OCI-LY7 (cell line): ENCODE measurements at regions not wholly inside any gene's neighbourhood (a gene's known extent, or its start where the extent isn't known, plus 50 kb on each side); places are given as distances from the start of the nearest gene placed in this dataset.

Experiments
- BruUV-seq: library from RNA; stranded (reverse); fragments of 400-500 nt; replicated peaks from 2 replicates; lab custom pipeline; 2021; lab: Mats Ljungman, UMichigan
- CTCF ChIA-PET: fragments of 300-600 bp; sonication (Branson Sonifier 250); formaldehyde crosslinking; loops from one replicate; lab custom pipeline; 2022; ENCODE audit warnings: antibody characterized with exemption; ENCODE audit not compliant: unreplicated experiment; lab: Charles Lee
- POLR2A ChIA-PET: fragments of 300-600 bp; sonication (Branson Sonifier 250); formaldehyde crosslinking; loops from one replicate; lab custom pipeline; 2022; ENCODE audit warnings: antibody characterized with exemption; lab: Charles Lee
- DNase-seq: peaks from one replicate; pipeline ENCODE4 v3.0.0-alpha.2; 2015; ENCODE audit warnings: low spot score
- H2AFZ ChIP-seq: fragments of 200-600 bp; sonication (generic), shearing (Covaris generic); 2 replicates; pipeline ENCODE4 v1.6.1; 2014; ENCODE audit warnings: mild to moderate bottlenecking, antibody characterized with exemption, low read length, moderate library complexity
- H3K27ac ChIP-seq: fragments of 200-600 bp; sonication (generic); 2 replicates; pipeline ENCODE4 v1.5.1; 2014; ENCODE audit warnings: mixed run types, low read depth, mild to moderate bottlenecking, moderate library complexity, low read length, inconsistent platforms; ENCODE audit not compliant: poor library complexity, severe bottlenecking
- H3K36me3 ChIP-seq: fragments of 200-600 bp; sonication (generic); 2 replicates; pipeline ENCODE4 v1.6.1; 2014; ENCODE audit warnings: mild to moderate bottlenecking, antibody characterized with exemption, low read length, moderate library complexity, mixed read lengths; ENCODE audit not compliant: insufficient read depth
- H3K4me1 ChIP-seq: fragments of 200-600 bp; sonication (generic); 2 replicates; pipeline ENCODE4 v1.5.1; 2014; ENCODE audit warnings: mild to moderate bottlenecking, low read length; ENCODE audit not compliant: insufficient read depth, poor library complexity, severe bottlenecking
- H3K4me2 ChIP-seq: fragments of 200-600 bp; sonication (generic); 2 replicates; pipeline ENCODE4 v1.6.1; 2014; ENCODE audit warnings: mild to moderate bottlenecking, low read length
- H3K4me3 ChIP-seq: fragments of 200-600 bp; sonication (generic); 2 replicates; pipeline ENCODE4 v1.5.1; 2014; ENCODE audit warnings: mild to moderate bottlenecking, low read depth, low read length; ENCODE audit not compliant: poor library complexity, severe bottlenecking
- H3K79me2 ChIP-seq: fragments of 200-600 bp; sonication (generic); 2 replicates; pipeline ENCODE4 v1.6.1; 2016; ENCODE audit warnings: low read depth, mild to moderate bottlenecking, low read length, moderate library complexity, mixed read lengths; ENCODE audit not compliant: insufficient read depth
- H3K9me2 ChIP-seq: fragments of 200-600 bp; sonication (generic); 2 replicates; pipeline ENCODE4 v1.6.1; 2016; ENCODE audit warnings: mild to moderate bottlenecking, low read length, mixed read lengths; ENCODE audit not compliant: insufficient read depth
- H3K9me3 ChIP-seq: fragments of 200-600 bp; sonication (generic); 2 replicates; pipeline ENCODE4 v1.6.1; 2014; ENCODE audit warnings: mild to moderate bottlenecking, mixed run types, low read length, mixed read lengths
- H4K20me1 ChIP-seq: fragments of 200-600 bp; sonication (generic); 2 replicates; pipeline ENCODE4 v1.6.1; 2014; ENCODE audit warnings: mild to moderate bottlenecking, antibody characterized with exemption, low read length, moderate library complexity, mixed read lengths; ENCODE audit not compliant: insufficient read depth
- EZH2phosphoT487 ChIP-seq: fragments of 200-600 bp; sonication (generic); IDR thresholded peaks from 2 replicates; pipeline ENCODE4 v1.6.1; 2018; ENCODE audit warnings: low read depth, borderline replicate concordance, mild to moderate bottlenecking, mixed run types, antibody characterized with exemption, low read length, moderate library complexity, mixed read lengths
- intact Hi-C: fragments of 100-400 bp; cut with micrococcal nuclease; formaldehyde crosslinking; loops from one replicate; pipeline ENCODE4 v1.10.0; 2022; ENCODE audit not compliant: unreplicated experiment
- TF ChIP-seq, protein P1 (sequence below): fragments of 200-600 bp; sonication (generic); conservative IDR thresholded peaks from 2 replicates; pipeline ENCODE4 v1.5.1; 2014; ENCODE audit warnings: mild to moderate bottlenecking, antibody characterized with exemption, low read length, moderate library complexity, mixed read lengths

DNA sequence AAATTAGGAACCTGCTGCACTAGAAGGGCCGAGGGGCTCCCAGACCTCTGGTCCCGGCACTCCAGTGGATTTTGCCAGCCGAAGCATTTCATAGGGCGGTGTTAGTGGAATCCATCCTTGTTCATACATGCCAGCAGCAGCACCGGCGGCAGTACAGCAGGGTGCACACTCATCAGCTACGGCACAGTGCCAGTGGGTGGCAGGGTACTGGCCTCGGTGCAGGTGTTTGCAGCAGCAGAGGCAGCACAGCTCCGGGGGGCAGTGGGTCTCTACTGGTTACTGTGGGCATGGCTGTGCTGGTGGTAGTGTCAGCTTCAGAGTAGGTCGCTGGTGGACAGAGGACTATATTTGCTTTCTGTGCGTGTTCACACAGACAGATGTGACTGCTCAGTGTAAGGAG is 985.7 kb downstream of the CDH8 start:
- BruUV-seq, result no TSS peak
- POLR2A ChIA-PET, result interaction anchor here (0.7 kb wide), 1 partner anchor 375 kb away, joined by 4 read pairs; no protein-coding TSS in a partner anchor
- Histone ChIP-seq H3K4me3 (no peak overlapping the region), H3K4me1 (peaks cover 6% of the 10 kb centered on the region), H3K36me3 (no peaks in the 10 kb centered on the region), H2AFZ (no peak overlapping the region), H3K9me2 (no peaks in the 10 kb centered on the region), H4K20me1 (no peaks in the 10 kb centered on the region), H3K79me2 (no peaks in the 10 kb centered on the region), H3K4me2 (no peak overlapping the region), H3K27ac (no peak overlapping the region), H3K9me3 (no peaks in the 10 kb centered on the region)
- TF ChIP-seq, protein P1, sequence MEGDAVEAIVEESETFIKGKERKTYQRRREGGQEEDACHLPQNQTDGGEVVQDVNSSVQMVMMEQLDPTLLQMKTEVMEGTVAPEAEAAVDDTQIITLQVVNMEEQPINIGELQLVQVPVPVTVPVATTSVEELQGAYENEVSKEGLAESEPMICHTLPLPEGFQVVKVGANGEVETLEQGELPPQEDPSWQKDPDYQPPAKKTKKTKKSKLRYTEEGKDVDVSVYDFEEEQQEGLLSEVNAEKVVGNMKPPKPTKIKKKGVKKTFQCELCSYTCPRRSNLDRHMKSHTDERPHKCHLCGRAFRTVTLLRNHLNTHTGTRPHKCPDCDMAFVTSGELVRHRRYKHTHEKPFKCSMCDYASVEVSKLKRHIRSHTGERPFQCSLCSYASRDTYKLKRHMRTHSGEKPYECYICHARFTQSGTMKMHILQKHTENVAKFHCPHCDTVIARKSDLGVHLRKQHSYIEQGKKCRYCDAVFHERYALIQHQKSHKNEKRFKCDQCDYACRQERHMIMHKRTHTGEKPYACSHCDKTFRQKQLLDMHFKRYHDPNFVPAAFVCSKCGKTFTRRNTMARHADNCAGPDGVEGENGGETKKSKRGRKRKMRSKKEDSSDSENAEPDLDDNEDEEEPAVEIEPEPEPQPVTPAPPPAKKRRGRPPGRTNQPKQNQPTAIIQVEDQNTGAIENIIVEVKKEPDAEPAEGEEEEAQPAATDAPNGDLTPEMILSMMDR, result no peak
- no peak for TF ChIP-seq EZH2phosphoT487
- intact Hi-C loops, result no loop called here
- DNase-seq, result no peak
- CTCF ChIA-PET, result no interaction called here

- no peaks in the 10 kb centered on the region for H3K9me2 ChIP-seq
- no peaks in the 10 kb centered on the region for H3K79me2 ChIP-seq
- no peaks in the 10 kb centered on the region for H4K20me1 ChIP-seq
- DNase-seq, result no peak
- no TSS peak for BruUV-seq
- H3K9me3 ChIP-seq, result no peaks in the 10 kb centered on the region
- POLR2A ChIA-PET, result interaction anchor here (1.1 kb wide), 1 partner anchor 30 kb away, joined by 3 read pairs; no protein-coding TSS in a partner anchor
- H2AFZ ChIP-seq, result no peak overlapping the region
- H3K4me3 ChIP-seq, result no peak overlapping the region
- H3K4me1 ChIP-seq, result peaks cover 23% of the 10 kb centered on the region
- CTCF ChIA-PET, result no interaction called here
- no peak for TF ChIP-seq EZH2phosphoT487
- TF ChIP-seq, protein P1, result no peak
- H3K36me3 ChIP-seq, result no peaks in the 10 kb centered on the region
- no peak overlapping the region for H3K27ac ChIP-seq
- intact Hi-C loops, result no loop called here
- H3K4me2 ChIP-seq, result no peak overlapping the region
These were observed 990.3 kb downstream of the CDH8 start for GRCh38 chr16:61045931-61046330.

DNA sequence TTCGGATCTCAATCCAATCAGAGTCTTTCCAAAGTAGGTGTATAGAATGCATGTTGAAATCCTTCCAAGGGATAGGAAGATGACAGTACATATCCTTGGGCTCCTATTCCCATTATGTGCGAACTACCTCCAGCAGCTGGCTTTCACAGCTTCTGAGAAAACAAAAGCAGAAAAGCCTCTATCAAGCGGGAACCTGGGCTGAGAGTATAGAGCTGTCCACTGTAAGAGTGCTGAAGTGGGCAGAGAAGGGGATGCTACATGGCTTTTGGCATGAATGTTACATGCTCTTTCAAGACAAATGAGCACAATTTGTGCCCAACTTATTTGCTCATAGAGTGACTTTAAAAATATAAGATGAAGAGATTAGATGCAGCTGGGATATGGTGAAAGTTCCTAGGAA is 993.5 kb downstream of the CDH8 start:
- intact Hi-C loops, result no loop called here
- no TSS peak for BruUV-seq
- ChIA-PET CTCF (no interaction called here), POLR2A (no interaction called here)
- no peak overlapping the region for H2AFZ ChIP-seq
- no peaks in the 10 kb centered on the region for H3K79me2 ChIP-seq
- no peak overlapping the region for H3K27ac ChIP-seq
- no peaks in the 10 kb centered on the region for H4K20me1 ChIP-seq
- H3K4me1 ChIP-seq, result peaks cover 23% of the 10 kb centered on the region
- no peaks in the 10 kb centered on the region for H3K36me3 ChIP-seq
- H3K4me2 ChIP-seq, result no peak overlapping the region
- no peak for TF ChIP-seq EZH2phosphoT487
- TF ChIP-seq, protein P1, result no peak
- DNase-seq, result peak; percentile 7
- H3K9me2 ChIP-seq, result no peaks in the 10 kb centered on the region
- H3K9me3 ChIP-seq, result no peaks in the 10 kb centered on the region
- no peak overlapping the region for H3K4me3 ChIP-seq
